HCT116 (cell line): ENCODE measurements at regions not wholly inside any gene's neighbourhood (a gene's known extent, or its start where the extent isn't known, plus 50 kb on each side); places are given as distances from the start of the nearest gene placed in this dataset.
"Not testable (repeated sequence)": the region's sequence is repeated elsewhere in the genome, so short reads cannot be mapped to it uniquely, and the experiment has no call there.

ENCODE experiments used
- CBX3 ChIP-seq: IDR thresholded peaks from 2 replicates; pipeline ENCODE4 v1.6.1; 2012; ENCODE audit warnings: low read depth
- CEBPB ChIP-seq: IDR thresholded peaks from 2 replicates; pipeline ENCODE4 v1.6.1; 2012; ENCODE audit warnings: low read depth
- EGR1 ChIP-seq: IDR thresholded peaks from 2 replicates; pipeline ENCODE4 v1.6.1; 2012; ENCODE audit warnings: low read depth
- EZH2 ChIP-seq: fragments of 200-600 bp; sonication (generic); IDR thresholded peaks from 2 replicates; pipeline ENCODE4 v1.6.1; 2017; ENCODE audit warnings: antibody characterized with exemption, mixed run types
- EZH2phosphoT487 ChIP-seq: fragments of 200-600 bp; IDR thresholded peaks from 2 replicates; pipeline ENCODE4 v1.6.1; 2018; ENCODE audit warnings: antibody characterized with exemption, borderline replicate concordance
- JUND ChIP-seq: IDR thresholded peaks from 2 replicates; pipeline ENCODE4 v1.6.1; 2012
- POLR2A ChIP-seq: IDR thresholded peaks from 2 replicates; pipeline ENCODE4 v1.7.0; 2011; ENCODE audit warnings: borderline replicate concordance; ENCODE audit not compliant: insufficient read depth, insufficient read length; ENCODE audit errors: extremely low read depth
- POLR2AphosphoS5 ChIP-seq: IDR thresholded peaks from 2 replicates; pipeline ENCODE4 v1.6.1; 2011; ENCODE audit warnings: mild to moderate bottlenecking, low read depth, low read length, moderate library complexity
- RAD21 ChIP-seq: IDR thresholded peaks from 2 replicates; pipeline ENCODE4 v1.6.1; 2012; ENCODE audit warnings: low read depth, mild to moderate bottlenecking
- YY1 ChIP-seq: IDR thresholded peaks from 2 replicates; pipeline ENCODE4 v1.6.1; 2011; ENCODE audit warnings: low read length, low read depth, moderate library complexity, mild to moderate bottlenecking; ENCODE audit not compliant: insufficient replicate concordance; ENCODE audit errors: extremely low read depth
- ZBTB33 ChIP-seq: IDR thresholded peaks from 2 replicates; pipeline ENCODE4 v1.6.1; 2011; ENCODE audit warnings: mild to moderate bottlenecking, low read length, moderate library complexity; ENCODE audit not compliant: insufficient replicate concordance; ENCODE audit errors: extremely low read depth
- TF ChIP-seq, protein P1 (sequence below), 3 experiments: fragments of 200-600 bp in 1 of 3; sonication (generic) in 1 of 3; IDR thresholded peaks in 2 of 3; conservative IDR thresholded peaks in 1 of 3; 2 replicates each; pipeline ENCODE4 v1.5.1; 2012 to 2017; ENCODE audit warnings: low read depth in 2 of 3, low read length in 2 of 3, antibody characterized with exemption in 1 of 3, borderline replicate concordance in 1 of 3, control low read depth in 1 of 3, mild to moderate bottlenecking in 1 of 3, mixed read lengths in 1 of 3, mixed run types in 1 of 3, moderate library complexity in 1 of 3; ENCODE audit not compliant: insufficient read depth in 1 of 3

GRCh38 chr6:5873976-5874375, 132.7 kb downstream of the NRN1 start:
- TF ChIP-seq, protein P1, sequence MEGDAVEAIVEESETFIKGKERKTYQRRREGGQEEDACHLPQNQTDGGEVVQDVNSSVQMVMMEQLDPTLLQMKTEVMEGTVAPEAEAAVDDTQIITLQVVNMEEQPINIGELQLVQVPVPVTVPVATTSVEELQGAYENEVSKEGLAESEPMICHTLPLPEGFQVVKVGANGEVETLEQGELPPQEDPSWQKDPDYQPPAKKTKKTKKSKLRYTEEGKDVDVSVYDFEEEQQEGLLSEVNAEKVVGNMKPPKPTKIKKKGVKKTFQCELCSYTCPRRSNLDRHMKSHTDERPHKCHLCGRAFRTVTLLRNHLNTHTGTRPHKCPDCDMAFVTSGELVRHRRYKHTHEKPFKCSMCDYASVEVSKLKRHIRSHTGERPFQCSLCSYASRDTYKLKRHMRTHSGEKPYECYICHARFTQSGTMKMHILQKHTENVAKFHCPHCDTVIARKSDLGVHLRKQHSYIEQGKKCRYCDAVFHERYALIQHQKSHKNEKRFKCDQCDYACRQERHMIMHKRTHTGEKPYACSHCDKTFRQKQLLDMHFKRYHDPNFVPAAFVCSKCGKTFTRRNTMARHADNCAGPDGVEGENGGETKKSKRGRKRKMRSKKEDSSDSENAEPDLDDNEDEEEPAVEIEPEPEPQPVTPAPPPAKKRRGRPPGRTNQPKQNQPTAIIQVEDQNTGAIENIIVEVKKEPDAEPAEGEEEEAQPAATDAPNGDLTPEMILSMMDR (IDR thresholded peaks at IDR 0.05 in 2 of 3, conservative IDR thresholded peaks at IDR 0.05 in 1 of 3; ENCODE audit: borderline replicate concordance in 1 of 3, insufficient read depth in 1 of 3, low read depth in 2 of 3, low read length in 2 of 3) = not testable (repeated sequence)
- not testable (repeated sequence) for TF ChIP-seq ZBTB33, POLR2A, YY1, EZH2phosphoT487, EZH2, POLR2AphosphoS5, EGR1, CBX3, RAD21, JUND, CEBPB
